ENCODE measurements at regions not wholly inside any gene's neighbourhood (a gene's known extent, or its start where the extent isn't known, plus 50 kb on each side); places are given as distances from the start of the nearest gene placed in this dataset.

GRCh38 chr1:73804935-73805334 lies 393.0 kb downstream of the LRRIQ3 start:
- no peak for TF ChIP-seq CTCF (IDR thresholded peaks at IDR 0.05)
- DNase-seq (ENCODE audit: low spot score) (no peak), ATAC-seq (ENCODE audit: insufficient number of reproducible peaks, low FRiP score, low read depth) (no peak)
- Histone ChIP-seq H3K36me3 (no peaks in the 10 kb centered on the region), H3K4me3 (no peak overlapping the region), H3K4me1 (ENCODE audit: control insufficient read depth in 1 of 2, low read depth in 2 of 2) (no peaks in the 10 kb centered on the region), H3K27me3 (replicated peaks; ENCODE audit: insufficient read depth) (no peaks in the 10 kb centered on the region), H3K9me3 (no peaks in the 10 kb centered on the region), H3K27ac (no peak overlapping the region)

- DNase-seq (ENCODE audit: low spot score) = no peak
- ATAC-seq (ENCODE audit: insufficient number of reproducible peaks, low FRiP score, low read depth) = no peak
- H3K27me3 ChIP-seq (replicated peaks; ENCODE audit: insufficient read depth) = no peaks in the 10 kb centered on the region
- no peaks in the 10 kb centered on the region for H3K4me1 ChIP-seq (ENCODE audit: control insufficient read depth in 1 of 2, low read depth in 2 of 2)
- no peak overlapping the region for H3K27ac ChIP-seq
- no peaks in the 10 kb centered on the region for H3K9me3 ChIP-seq
- no peak for TF ChIP-seq CTCF (IDR thresholded peaks at IDR 0.05)
- H3K36me3 ChIP-seq = no peaks in the 10 kb centered on the region
- H3K4me3 ChIP-seq = no peak overlapping the region
These were observed 394.6 kb downstream of the LRRIQ3 start for GRCh38 chr1:73803380-73803779.

GRCh38 chr1:73801912-73802429 lies 396.0 kb downstream of the LRRIQ3 start:
- no peak for TF ChIP-seq CTCF (IDR thresholded peaks at IDR 0.05)
- DNase-seq (ENCODE audit: low spot score) = no peak
- ATAC-seq (ENCODE audit: insufficient number of reproducible peaks, low FRiP score, low read depth) = no peak
- no peak overlapping the region for H3K27ac ChIP-seq
- no peaks in the 10 kb centered on the region for H3K36me3 ChIP-seq
- H3K4me3 ChIP-seq = no peak overlapping the region
- no peaks in the 10 kb centered on the region for H3K4me1 ChIP-seq (ENCODE audit: control insufficient read depth in 1 of 2, low read depth in 2 of 2)
- H3K9me3 ChIP-seq = no peaks in the 10 kb centered on the region
- no peaks in the 10 kb centered on the region for H3K27me3 ChIP-seq (replicated peaks; ENCODE audit: insufficient read depth)

GRCh38 chr1:73800376-73800775 lies 397.6 kb downstream of the LRRIQ3 start:
- no peaks in the 10 kb centered on the region for H3K4me1 ChIP-seq (ENCODE audit: control insufficient read depth in 1 of 2, low read depth in 2 of 2)
- no peaks in the 10 kb centered on the region for H3K27me3 ChIP-seq (replicated peaks; ENCODE audit: insufficient read depth)
- ATAC-seq (ENCODE audit: insufficient number of reproducible peaks, low FRiP score, low read depth) (no peak), DNase-seq (ENCODE audit: low spot score) (no peak)
- TF ChIP-seq CTCF (IDR thresholded peaks at IDR 0.05) = no peak
- no peaks in the 10 kb centered on the region for H3K9me3 ChIP-seq
- H3K27ac ChIP-seq = no peak overlapping the region
- H3K36me3 ChIP-seq = no peaks in the 10 kb centered on the region
- H3K4me3 ChIP-seq = no peak overlapping the region

GRCh38 chr1:73789965-73790364 lies 408.0 kb downstream of the LRRIQ3 start:
- ATAC-seq (ENCODE audit: insufficient number of reproducible peaks, low FRiP score, low read depth) = no peak
- H3K4me1 ChIP-seq (ENCODE audit: control insufficient read depth in 1 of 2, low read depth in 2 of 2) = no peaks in the 10 kb centered on the region
- no peaks in the 10 kb centered on the region for H3K36me3 ChIP-seq
- H3K27me3 ChIP-seq (replicated peaks; ENCODE audit: insufficient read depth) = no peaks in the 10 kb centered on the region
- no peak for DNase-seq (ENCODE audit: low spot score)
- no peak overlapping the region for H3K27ac ChIP-seq
- TF ChIP-seq CTCF (IDR thresholded peaks at IDR 0.05) = no peak
- H3K9me3 ChIP-seq = no peaks in the 10 kb centered on the region
- no peak overlapping the region for H3K4me3 ChIP-seq

Measured in thoracic aorta (tissue), 2 donors.